H9 (cell line): ENCODE measurements at regions not wholly inside any gene's neighbourhood (a gene's known extent, or its start where the extent isn't known, plus 50 kb on each side); places are given as distances from the start of the nearest gene placed in this dataset.
A peak's percentile ranks its signal among the peaks of the same experiment; 100 is the strongest.

Source experiments
- DNase-seq: peaks from one replicate; pipeline ENCODE4 v3.0.0-alpha.2; 2017
- H2AFZ ChIP-seq: one replicate; pipeline ENCODE4 v1.6.1; 2013; ENCODE audit warnings: mild to moderate bottlenecking, low read length, control low read depth, moderate library complexity
- H2AK5ac ChIP-seq: 2 replicates; pipeline ENCODE4 v1.6.1; 2013; ENCODE audit warnings: low read length, control low read depth, mixed read lengths; ENCODE audit not compliant: insufficient read length
- H2BK120ac ChIP-seq: one replicate; pipeline ENCODE4 v1.6.1; 2013; ENCODE audit warnings: low read depth, mild to moderate bottlenecking, low read length, control low read depth, inconsistent platforms; ENCODE audit not compliant: poor library complexity, severe bottlenecking
- H2BK12ac ChIP-seq: 2 replicates; pipeline ENCODE4 v1.6.1; 2013; ENCODE audit warnings: low read length, control low read depth, mixed read lengths, low read depth; ENCODE audit not compliant: insufficient read length
- H2BK15ac ChIP-seq: 2 replicates; pipeline ENCODE4 v1.6.1; 2013; ENCODE audit warnings: low read depth, low read length, control low read depth
- H2BK20ac ChIP-seq: one replicate; pipeline ENCODE4 v1.6.1; 2013; ENCODE audit warnings: low read depth, mild to moderate bottlenecking, low read length, control low read depth, inconsistent platforms; ENCODE audit not compliant: poor library complexity, severe bottlenecking
- H2BK5ac ChIP-seq: 2 replicates; pipeline ENCODE4 v1.6.1; 2013; ENCODE audit warnings: low read length, control low read depth, mixed read lengths; ENCODE audit not compliant: insufficient read length
- H3K14ac ChIP-seq: 2 replicates; pipeline ENCODE4 v1.6.1; 2013; ENCODE audit warnings: low read length, control low read depth; ENCODE audit not compliant: insufficient read depth
- H3K18ac ChIP-seq: 2 replicates; pipeline ENCODE4 v1.6.1; 2013; ENCODE audit warnings: low read depth, mild to moderate bottlenecking, mixed read lengths, low read length, control low read depth; ENCODE audit not compliant: insufficient read length
- H3K23ac ChIP-seq: 2 replicates; pipeline ENCODE4 v1.6.1; 2013; ENCODE audit warnings: low read length, control low read depth, mixed read lengths, low read depth; ENCODE audit not compliant: insufficient read length
- H3K23me2 ChIP-seq: 2 replicates; pipeline ENCODE4 v1.6.1; 2013; ENCODE audit warnings: low read depth, mild to moderate bottlenecking, mixed read lengths, low read length, control low read depth; ENCODE audit not compliant: insufficient read length, poor library complexity, severe bottlenecking
- H3K27ac ChIP-seq: 2 replicates; pipeline ENCODE4 v1.5.1; 2013; ENCODE audit warnings: low read length, control low read depth, mixed read lengths, low read depth; ENCODE audit not compliant: insufficient read length
- H3K27me3 ChIP-seq: 2 replicates; pipeline ENCODE4 v1.6.1; 2013; ENCODE audit warnings: low read length, control low read depth, inconsistent platforms; ENCODE audit not compliant: insufficient read depth
- H3K4ac ChIP-seq: 2 replicates; pipeline ENCODE4 v1.6.1; 2013; ENCODE audit warnings: low read depth, mild to moderate bottlenecking, control low read depth, inconsistent platforms, low read length, moderate library complexity
- H3K4me1 ChIP-seq: 2 replicates; pipeline ENCODE4 v1.6.1; 2013; ENCODE audit warnings: low read length, control low read depth, inconsistent platforms; ENCODE audit not compliant: insufficient read depth
- H3K4me2 ChIP-seq: 2 replicates; pipeline ENCODE4 v1.6.1; 2013; ENCODE audit warnings: low read length, control low read depth, mixed read lengths; ENCODE audit not compliant: insufficient read length, insufficient read depth
- H3K56ac ChIP-seq: 2 replicates; pipeline ENCODE4 v1.6.1; 2013; ENCODE audit warnings: low read depth, mild to moderate bottlenecking, mixed read lengths, low read length, control low read depth; ENCODE audit not compliant: insufficient read length
- H3K79me1 ChIP-seq: 2 replicates; pipeline ENCODE4 v1.6.1; 2013; ENCODE audit warnings: low read depth, mild to moderate bottlenecking, moderate library complexity, low read length, control low read depth, inconsistent platforms; ENCODE audit not compliant: insufficient read depth, poor library complexity, severe bottlenecking
- H3K79me2 ChIP-seq: 2 replicates; pipeline ENCODE4 v1.6.1; 2013; ENCODE audit warnings: low read length, control low read depth, inconsistent platforms; ENCODE audit not compliant: insufficient read depth
- H3K9ac ChIP-seq: 2 replicates; pipeline ENCODE4 v1.6.1; 2013; ENCODE audit warnings: low read length, control low read depth, mixed read lengths; ENCODE audit not compliant: insufficient read length; ENCODE audit errors: extremely low read depth
- H3K9me3 ChIP-seq: one replicate; pipeline ENCODE4 v1.6.1; 2013; ENCODE audit warnings: low read depth, low read length, inconsistent platforms; ENCODE audit not compliant: control insufficient read depth
- H3T11ph ChIP-seq: one replicate; pipeline ENCODE4 v1.6.1; 2013; ENCODE audit warnings: mild to moderate bottlenecking, low read length, control low read depth, inconsistent platforms
- H4K20me1 ChIP-seq: one replicate; pipeline ENCODE4 v1.6.1; 2013; ENCODE audit not compliant: control insufficient read depth, insufficient read length, insufficient read depth
- H4K5ac ChIP-seq: 2 replicates; pipeline ENCODE4 v1.6.1; 2013; ENCODE audit warnings: low read depth, mild to moderate bottlenecking, mixed read lengths, low read length, control low read depth; ENCODE audit not compliant: insufficient read length
- H4K8ac ChIP-seq: replicated peaks from 2 replicates; pipeline ENCODE4 v1.6.1; 2013; ENCODE audit warnings: low read length, control low read depth, mixed read lengths, low read depth; ENCODE audit not compliant: insufficient read length
- H4K91ac ChIP-seq: 2 replicates; pipeline ENCODE4 v1.6.1; 2013; ENCODE audit warnings: low read depth, mild to moderate bottlenecking, moderate library complexity, mixed read lengths, low read length, control low read depth; ENCODE audit not compliant: insufficient read length
- H3K27ac Mint-ChIP-seq, 3 experiments: 2 replicates in 2 of 3; 3 replicates in 1 of 3; pipeline ENCODE4 v1.8.0; 2020 to 2021; ENCODE audit warnings: mixed read lengths in 3 of 3, mild to moderate bottlenecking in 1 of 3, moderate library complexity in 1 of 3
- H3K27me3 Mint-ChIP-seq: 2 replicates; pipeline ENCODE4 v1.8.0; 2021; ENCODE audit warnings: low read depth, mild to moderate bottlenecking, moderate library complexity, mixed read lengths
- H3K36me3 Mint-ChIP-seq, 3 experiments: 2 replicates in 2 of 3; 3 replicates in 1 of 3; pipeline ENCODE4 v1.8.0; 2020 to 2021; ENCODE audit warnings: low read depth in 3 of 3, mixed read lengths in 3 of 3; ENCODE audit not compliant: insufficient read depth in 1 of 3
- H3K4me1 Mint-ChIP-seq, 2 experiments: 2 replicates each; pipeline ENCODE4 v1.8.0; 2020; ENCODE audit warnings: mixed read lengths in 2 of 2
- H3K4me3 Mint-ChIP-seq, 2 experiments: 2 replicates in 1 of 2; 3 replicates in 1 of 2; pipeline ENCODE4 v1.8.0; 2020 to 2021; ENCODE audit warnings: mild to moderate bottlenecking in 2 of 2, mixed read lengths in 2 of 2, moderate library complexity in 1 of 2
- H3K9me3 Mint-ChIP-seq, 2 experiments: 2 replicates in 1 of 2; 3 replicates in 1 of 2; pipeline ENCODE4 v1.8.0; 2020; ENCODE audit warnings: mild to moderate bottlenecking in 2 of 2, mixed read lengths in 2 of 2, moderate library complexity in 1 of 2
- CTCF ChIP-seq: fragments of 200-600 bp; sonication (generic); conservative IDR thresholded peaks from 3 replicates; pipeline ENCODE4 v1.8.0; 2021; ENCODE audit warnings: antibody characterized with exemption, mild to moderate bottlenecking

- Histone ChIP-seq H3K56ac (no peak overlapping the region), H3K4ac (no peak overlapping the region), H3T11ph (no peak overlapping the region), H3K79me1 (no peaks in the 10 kb centered on the region), H3K18ac (no peak overlapping the region), H4K91ac (no peak overlapping the region), H4K8ac (no peak overlapping the region), H3K9me3 (no peaks in the 10 kb centered on the region), H2AFZ (no peak overlapping the region), H3K27me3 (no peaks in the 10 kb centered on the region), H3K27ac (peak overlapping the region; percentile 97), H3K9ac (no peak overlapping the region), H4K20me1 (no peaks in the 10 kb centered on the region), H3K23ac (no peak overlapping the region), H2BK5ac (no peak overlapping the region), H3K23me2 (no peaks in the 10 kb centered on the region), H2BK15ac (no peak overlapping the region), H3K79me2 (no peaks in the 10 kb centered on the region), H4K5ac (no peak overlapping the region), H3K4me2 (no peak overlapping the region), H2AK5ac (no peak overlapping the region), H2BK12ac (no peak overlapping the region), H2BK20ac (peak overlapping the region; percentile 34), H3K14ac (no peak overlapping the region), H3K4me1 (peaks cover 28% of the 10 kb centered on the region), H2BK120ac (no peak overlapping the region)
- Mint-ChIP-seq H3K4me1 (peaks cover 82 to 83% of the 10 kb centered on the region in 2 experiments), H3K27me3 (no peaks in the 10 kb centered on the region), H3K36me3 (no peaks in the 10 kb centered on the region), H3K9me3 (no peaks in the 10 kb centered on the region), H3K4me3 (peak overlapping the region; percentile 27 to 38), H3K27ac (peak overlapping the region; percentile 91 to 100 (median 96))
- no peak for DNase-seq
- TF ChIP-seq CTCF: no peak
These were observed 758.0 kb upstream of the MMS22L start for GRCh38 chr6:98041056-98041455.
